HCT116 (cell line): ENCODE measurements at regions not wholly inside any gene's neighbourhood (a gene's known extent, or its start where the extent isn't known, plus 50 kb on each side); places are given as distances from the start of the nearest gene placed in this dataset.

ENCODE experiments used
- ATAC-seq: fragments of 200-7000 bp; cut with Tn5 transposase; 2 replicates; pipeline ENCODE4 v1.9.1; 2020; ENCODE audit warnings: mild to moderate bottlenecking, moderate library complexity
- BruUV-seq: library from RNA; stranded (reverse); fragments of 400-500 nt; replicated peaks from 2 replicates; lab custom pipeline; 2021; lab: Mats Ljungman, UMichigan
- CTCF ChIA-PET: fragments of 300-600 bp; sonication (Branson Sonifier 250); formaldehyde crosslinking; loops from one replicate; lab custom pipeline; 2021; ENCODE audit warnings: antibody characterized with exemption; lab: Charles Lee
- POLR2A ChIA-PET: fragments of 300-600, 350-600 bp; sonication (Branson Sonifier 250); formaldehyde crosslinking; loops from one replicate; lab custom pipeline; 2021; ENCODE audit warnings: antibody characterized with exemption; lab: Charles Lee
- RAD21 ChIA-PET, 2 experiments: fragments of 300-600 bp; sonication (Branson Sonifier 250); formaldehyde crosslinking; loops; one replicate each; lab custom pipeline; 2023; ENCODE audit warnings: low total read pairs in 2 of 2; ENCODE audit not compliant: uncharacterized antibody in 2 of 2, unreplicated experiment in 2 of 2, low non-redundant PET in 1 of 2; lab: Charles Lee
- DNase-seq: peaks from one replicate; pipeline ENCODE4 v3.0.0-alpha.2; 2010; ENCODE audit warnings: low read depth, low spot score
- H2AFZ ChIP-seq: fragments of 200-600 bp; shearing (Covaris generic), sonication (generic); 2 replicates; pipeline ENCODE4 v1.6.1; 2017; ENCODE audit warnings: low read depth, mixed run types, mixed read lengths, antibody characterized with exemption, low read length; ENCODE audit not compliant: poor library complexity, severe bottlenecking
- H3K27ac ChIP-seq: 2 replicates; pipeline ENCODE4 v1.5.1; 2012; ENCODE audit warnings: low read depth, low read length
- H3K27me3 ChIP-seq: fragments of 200-600 bp; sonication (generic); 2 replicates; pipeline ENCODE4 v1.6.1; 2016; ENCODE audit warnings: mixed run types, low read length, mixed read lengths; ENCODE audit not compliant: insufficient read depth
- H3K36me3 ChIP-seq, 2 experiments: fragments of 200-500 bp in 1 of 2; fragments of 200-600 bp in 1 of 2; sonication (Bioruptor generic) in 1 of 2; sonication (generic) in 1 of 2; 2 replicates each; pipeline versions ENCODE4 v1.5.1 to v1.6.1; 2014 to 2016; ENCODE audit warnings: low read length in 2 of 2, inconsistent platforms in 1 of 2, mixed read lengths in 1 of 2, mixed run types in 1 of 2; ENCODE audit not compliant: insufficient read depth in 2 of 2, control insufficient read depth in 1 of 2
- H3K4me1 ChIP-seq, 2 experiments: fragments of 200-600 bp in 1 of 2; sonication (generic) in 1 of 2; 2 replicates each; pipeline versions ENCODE4 v1.5.1 to v1.6.1; 2012 to 2017; ENCODE audit warnings: low read length in 2 of 2, inconsistent platforms in 1 of 2, mild to moderate bottlenecking in 1 of 2, mixed read lengths in 1 of 2, mixed run types in 1 of 2, moderate library complexity in 1 of 2; ENCODE audit not compliant: insufficient read depth in 2 of 2, control insufficient read depth in 1 of 2
- H3K4me2 ChIP-seq: fragments of 200-600 bp; sonication (generic); 2 replicates; pipeline ENCODE4 v1.6.1; 2017; ENCODE audit warnings: mixed run types, low read length, mixed read lengths
- H3K4me3 ChIP-seq, 2 experiments: fragments of 200-600 bp in 1 of 2; sonication (generic) in 1 of 2; replicated peaks in 1 of 2; 2 replicates each; pipeline ENCODE4 v1.5.1; 2011 to 2016; ENCODE audit warnings: low read length in 2 of 2, control low read depth in 1 of 2, low read depth in 1 of 2, mild to moderate bottlenecking in 1 of 2, mixed read lengths in 1 of 2, mixed run types in 1 of 2
- H3K79me2 ChIP-seq: fragments of 200-600 bp; sonication (generic); 2 replicates; pipeline ENCODE4 v1.6.1; 2017; ENCODE audit warnings: mild to moderate bottlenecking, mixed run types, low read length, moderate library complexity, mixed read lengths; ENCODE audit not compliant: insufficient read depth
- H3K9ac ChIP-seq: fragments of 200-600 bp; sonication (generic); 2 replicates; pipeline ENCODE4 v1.6.1; 2016; ENCODE audit warnings: low read length, mixed read lengths
- H3K9me2 ChIP-seq: fragments of 200-600 bp; sonication (generic), shearing (Covaris generic); 2 replicates; pipeline ENCODE4 v1.6.1; 2017; ENCODE audit warnings: mixed run types, mild to moderate bottlenecking, moderate library complexity; ENCODE audit not compliant: insufficient read depth
- H3K9me3 ChIP-seq, 2 experiments: fragments of 200-500 bp in 1 of 2; fragments of 200-600 bp in 1 of 2; sonication (Bioruptor generic) in 1 of 2; sonication (generic) in 1 of 2; 2 replicates each; pipeline ENCODE4 v1.6.1; 2014 to 2017; ENCODE audit warnings: low read length in 2 of 2, mixed read lengths in 2 of 2, inconsistent platforms in 1 of 2, low read depth in 1 of 2, mild to moderate bottlenecking in 1 of 2, mixed run types in 1 of 2, moderate library complexity in 1 of 2; ENCODE audit not compliant: control insufficient read depth in 1 of 2, insufficient read depth in 1 of 2
- H4K20me1 ChIP-seq: fragments of 200-600 bp; sonication (generic), shearing (Covaris generic); 2 replicates; pipeline ENCODE4 v1.6.1; 2017; ENCODE audit warnings: mixed run types, mild to moderate bottlenecking, moderate library complexity; ENCODE audit not compliant: insufficient read depth
- ATF3 ChIP-seq: IDR thresholded peaks from 2 replicates; pipeline ENCODE4 v1.6.1; 2012
- CBX3 ChIP-seq: IDR thresholded peaks from 2 replicates; pipeline ENCODE4 v1.6.1; 2012; ENCODE audit warnings: low read depth
- CEBPB ChIP-seq: IDR thresholded peaks from 2 replicates; pipeline ENCODE4 v1.6.1; 2012; ENCODE audit warnings: low read depth
- ELF1 ChIP-seq: IDR thresholded peaks from 2 replicates; pipeline ENCODE4 v1.6.1; 2012; ENCODE audit warnings: low read depth, borderline replicate concordance
- EZH2 ChIP-seq: fragments of 200-600 bp; sonication (generic); IDR thresholded peaks from 2 replicates; pipeline ENCODE4 v1.6.1; 2017; ENCODE audit warnings: antibody characterized with exemption, mixed run types
- FOSL1 ChIP-seq: IDR thresholded peaks from 2 replicates; pipeline ENCODE4 v1.6.1; 2012; ENCODE audit warnings: low read depth
- MAX ChIP-seq: IDR thresholded peaks from 2 replicates; pipeline ENCODE4 v1.6.1; 2012
- REST ChIP-seq: IDR thresholded peaks from 2 replicates; pipeline ENCODE4 v1.6.1; 2012; ENCODE audit warnings: low read depth
- SP1 ChIP-seq: IDR thresholded peaks from 2 replicates; pipeline ENCODE4 v1.6.1; 2012; ENCODE audit warnings: low read depth
- SRF ChIP-seq: IDR thresholded peaks from 2 replicates; pipeline ENCODE4 v1.6.1; 2012; ENCODE audit warnings: low read depth
- YY1 ChIP-seq: IDR thresholded peaks from 2 replicates; pipeline ENCODE4 v1.6.1; 2011; ENCODE audit warnings: low read length, low read depth, moderate library complexity, mild to moderate bottlenecking; ENCODE audit not compliant: insufficient replicate concordance; ENCODE audit errors: extremely low read depth
- ZFX ChIP-seq: fragments of 450-650 bp; IDR thresholded peaks from 2 replicates; pipeline ENCODE4 v1.6.1; 2017
- ZNF274 ChIP-seq: fragments of 200-500 bp; sonication (Bioruptor generic); IDR thresholded peaks from 2 replicates; pipeline ENCODE4 v1.6.1; 2014; ENCODE audit warnings: mild to moderate bottlenecking, low read depth, low read length, inconsistent platforms
- intact Hi-C: fragments of 100-400 bp; cut with micrococcal nuclease; formaldehyde crosslinking; loops from 2 replicates; pipeline ENCODE4 v1.10.0; 2022

GRCh38 chr18:55657572-55658331 lies 69.8 kb upstream of the TCF4 start:
- Histone ChIP-seq H3K27me3 (no peaks in the 10 kb centered on the region), H3K79me2 (no peaks in the 10 kb centered on the region), H3K9me3 (peaks cover 9 to 32% of the 10 kb centered on the region in 2 experiments; a peak in 2 of 4 replicates), H3K4me1 (no peaks in the 10 kb centered on the region), H2AFZ (no peak overlapping the region), H3K4me2 (no peak overlapping the region), H4K20me1 (no peaks in the 10 kb centered on the region), H3K27ac (no peak overlapping the region), H3K36me3 (no peaks in the 10 kb centered on the region), H3K9ac (no peak overlapping the region), H3K4me3 (no peak overlapping the region), H3K9me2 (no peaks in the 10 kb centered on the region)
- TF ChIP-seq FOSL1 = no peak
- TF ChIP-seq CEBPB = no peak
- TF ChIP-seq ZNF274 = no peak
- no peak for TF ChIP-seq CBX3
- no peak for TF ChIP-seq SP1
- TF ChIP-seq ZFX = no peak
- no peak for TF ChIP-seq REST
- TF ChIP-seq MAX = no peak
- no peak for TF ChIP-seq YY1
- TF ChIP-seq ELF1 = no peak
- TF ChIP-seq EZH2 = no peak
- TF ChIP-seq ATF3 = no peak
- TF ChIP-seq SRF = no peak
- intact Hi-C loops = no loop called here
- RAD21 ChIA-PET = no interaction called here
- no TSS peak for BruUV-seq
- ATAC-seq = no peak
- CTCF ChIA-PET = no interaction called here
- no peak for DNase-seq
- POLR2A ChIA-PET = no interaction called here
